ENCODE measurements at regions not wholly inside any gene's neighbourhood (a gene's known extent, or its start where the extent isn't known, plus 50 kb on each side); places are given as distances from the start of the nearest gene placed in this dataset.

DNA sequence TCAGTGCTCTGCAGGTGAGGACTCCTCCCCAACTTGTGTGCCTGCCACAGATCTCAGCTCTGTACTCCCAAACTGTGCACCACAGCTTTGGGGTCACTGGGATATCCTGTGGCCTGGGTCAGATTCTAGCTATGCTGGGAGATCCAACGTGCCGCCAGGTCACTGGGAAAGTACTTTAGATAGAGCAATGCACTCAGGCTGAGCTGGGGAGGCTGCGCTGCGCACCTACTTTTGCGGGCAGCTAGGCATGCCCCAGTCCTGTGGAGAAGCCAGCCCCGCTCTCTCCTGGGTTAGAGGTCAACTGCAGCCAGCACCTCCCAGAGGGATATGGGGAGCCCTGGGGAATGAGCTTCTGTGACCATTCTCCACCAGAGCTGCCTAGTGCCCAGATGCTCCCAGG, 552.1 kb upstream of the CDH9 start:
- no peak overlapping the region for H3K27ac ChIP-seq (ENCODE audit: low read length)
- H3K36me3 ChIP-seq (ENCODE audit: control insufficient read depth, insufficient read depth, low read length) = no peaks in the 10 kb centered on the region
- WGBS (ENCODE audit: insufficient coverage) = 95% methylated on average over 6 of the region's 6 CpGs
- ATAC-seq (no peak), DNase-seq (no peak)
- H3K9me3 ChIP-seq (ENCODE audit: control insufficient read depth, insufficient read depth, low read length) = peaks cover 10% of the 10 kb centered on the region
- intact Hi-C loops (cut with micrococcal nuclease) = no loop called here
- Mint-ChIP-seq H3K27me3 (ENCODE audit: low read depth in 2 of 2) (no peaks in the 10 kb centered on the region), H3K4me1 (no peaks in the 10 kb centered on the region), H3K4me3 (no peak overlapping the region), H3K36me3 (peaks cover 16% of the 10 kb centered on the region), H3K27ac (no peak overlapping the region), H3K9me3 (peaks cover 16 to 24% of the 10 kb centered on the region in 2 donors)
- no peak overlapping the region for H3K4me3 ChIP-seq (ENCODE audit: low read length)
- no peaks in the 10 kb centered on the region for H3K4me1 ChIP-seq (ENCODE audit: control insufficient read depth, insufficient read depth, low read length)
- TF ChIP-seq CTCF (IDR thresholded peaks at IDR 0.05) = no peak
- no peaks in the 10 kb centered on the region for H3K27me3 ChIP-seq (ENCODE audit: control insufficient read depth, insufficient read depth, low read length)

- DNase-seq = no peak
- H3K27ac Mint-ChIP-seq = no peak overlapping the region
- H3K4me1 ChIP-seq (ENCODE audit: control insufficient read depth, insufficient read depth, low read length) = no peaks in the 10 kb centered on the region
- no peaks in the 10 kb centered on the region for H3K36me3 ChIP-seq (ENCODE audit: control insufficient read depth, insufficient read depth, low read length)
- peaks cover 4% of the 10 kb centered on the region for H3K36me3 Mint-ChIP-seq
- no peaks in the 10 kb centered on the region for H3K4me1 Mint-ChIP-seq
- no peak overlapping the region for H3K4me3 Mint-ChIP-seq
- H3K9me3 ChIP-seq (ENCODE audit: control insufficient read depth, insufficient read depth, low read length) = peaks cover 2% of the 10 kb centered on the region
- H3K27me3 ChIP-seq (ENCODE audit: control insufficient read depth, insufficient read depth, low read length) = no peaks in the 10 kb centered on the region
- no peak for TF ChIP-seq CTCF (IDR thresholded peaks at IDR 0.05)
- H3K9me3 Mint-ChIP-seq = peaks cover 6 to 11% of the 10 kb centered on the region in 2 donors
- H3K27ac ChIP-seq (ENCODE audit: low read length) = no peak overlapping the region
- intact Hi-C loops (cut with micrococcal nuclease) = no loop called here
- no peak for ATAC-seq
- no peak overlapping the region for H3K4me3 ChIP-seq (ENCODE audit: low read length)
- H3K27me3 Mint-ChIP-seq (ENCODE audit: low read depth in 2 of 2) = no peaks in the 10 kb centered on the region
These were observed 539.9 kb upstream of the CDH9 start for GRCh38 chr5:27578279-27578678.

DNA sequence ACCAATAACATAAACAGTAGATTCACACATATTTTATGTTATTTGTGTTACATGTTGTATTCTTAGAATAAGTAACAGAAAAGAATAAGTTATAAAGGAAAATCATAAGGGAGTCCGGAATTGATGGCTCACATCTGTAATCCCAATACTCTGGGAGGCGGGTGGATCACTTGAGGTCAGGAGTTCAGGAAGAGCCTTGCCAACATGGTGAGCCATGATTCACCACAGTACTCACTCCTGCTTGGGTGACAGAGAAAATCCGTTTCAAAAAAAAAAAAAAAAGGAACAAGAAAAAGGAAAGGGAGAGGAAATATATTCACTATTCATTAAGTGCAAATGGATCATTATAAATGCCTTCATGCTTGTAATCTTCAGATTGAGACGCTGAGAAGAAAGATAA, 533.3 kb upstream of the CDH9 start:
- no peak for TF ChIP-seq CTCF (IDR thresholded peaks at IDR 0.05)
- H3K9me3 ChIP-seq (ENCODE audit: control insufficient read depth, insufficient read depth, low read length) = no peaks in the 10 kb centered on the region
- ATAC-seq (no peak), DNase-seq (no peak)
- H3K4me3 ChIP-seq (ENCODE audit: low read length) = no peak overlapping the region
- intact Hi-C loops (cut with micrococcal nuclease) = no loop called here
- Mint-ChIP-seq H3K9me3 (peaks cover 6 to 18% of the 10 kb centered on the region in 2 donors), H3K4me3 (no peak overlapping the region), H3K36me3 (no peaks in the 10 kb centered on the region), H3K27ac (no peak overlapping the region), H3K27me3 (ENCODE audit: low read depth in 2 of 2) (no peaks in the 10 kb centered on the region), H3K4me1 (no peaks in the 10 kb centered on the region)
- no peak overlapping the region for H3K27ac ChIP-seq (ENCODE audit: low read length)
- WGBS (ENCODE audit: insufficient coverage) = 91% methylated on average over 3 of the region's 4 CpGs
- H3K27me3 ChIP-seq (ENCODE audit: control insufficient read depth, insufficient read depth, low read length) = no peaks in the 10 kb centered on the region
- no peaks in the 10 kb centered on the region for H3K4me1 ChIP-seq (ENCODE audit: control insufficient read depth, insufficient read depth, low read length)
- no peaks in the 10 kb centered on the region for H3K36me3 ChIP-seq (ENCODE audit: control insufficient read depth, insufficient read depth, low read length)

- Mint-ChIP-seq H3K36me3 (no peaks in the 10 kb centered on the region), H3K27ac (no peak overlapping the region), H3K27me3 (ENCODE audit: low read depth in 2 of 2) (no peaks in the 10 kb centered on the region), H3K4me3 (no peak overlapping the region), H3K4me1 (no peaks in the 10 kb centered on the region), H3K9me3 (peaks cover 3 to 9% of the 10 kb centered on the region in 2 donors)
- no peaks in the 10 kb centered on the region for H3K9me3 ChIP-seq (ENCODE audit: control insufficient read depth, insufficient read depth, low read length)
- intact Hi-C loops (cut with micrococcal nuclease) = no loop called here
- 64% methylated on average over 1 of the region's 2 CpGs for WGBS (ENCODE audit: insufficient coverage)
- no peaks in the 10 kb centered on the region for H3K4me1 ChIP-seq (ENCODE audit: control insufficient read depth, insufficient read depth, low read length)
- DNase-seq = no peak
- no peaks in the 10 kb centered on the region for H3K27me3 ChIP-seq (ENCODE audit: control insufficient read depth, insufficient read depth, low read length)
- no peaks in the 10 kb centered on the region for H3K36me3 ChIP-seq (ENCODE audit: control insufficient read depth, insufficient read depth, low read length)
- H3K4me3 ChIP-seq (ENCODE audit: low read length) = no peak overlapping the region
- no peak overlapping the region for H3K27ac ChIP-seq (ENCODE audit: low read length)
- no peak for TF ChIP-seq CTCF (IDR thresholded peaks at IDR 0.05)
- ATAC-seq = no peak
These were observed 530.4 kb upstream of the CDH9 start for GRCh38 chr5:27568811-27569210.
